ENCODE measurements at regions not wholly inside any gene's neighbourhood (a gene's known extent, or its start where the extent isn't known, plus 50 kb on each side); places are given as distances from the start of the nearest gene placed in this dataset.

DNA sequence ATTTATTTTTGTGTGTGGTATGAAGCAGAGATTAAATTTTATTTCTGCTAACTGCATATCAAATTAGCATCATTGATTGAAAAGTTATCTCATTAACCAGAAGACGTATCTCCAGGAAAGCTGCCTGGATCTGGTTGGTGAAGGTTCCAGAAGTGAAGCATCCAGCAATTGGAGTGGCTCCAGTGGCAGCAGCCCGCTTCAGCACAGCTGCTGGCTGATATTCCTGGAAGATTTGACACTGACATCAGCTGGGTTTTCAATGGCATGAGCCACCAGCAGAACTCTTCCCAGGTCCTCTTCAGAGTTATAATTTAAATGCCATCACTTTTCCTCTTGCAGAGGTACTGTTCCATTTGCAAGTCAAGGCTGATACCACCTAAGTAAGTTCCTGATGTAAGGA, 363.5 kb downstream of the BCKDHB start:
- ATAC-seq (ENCODE audit: low read depth) = no peak
- Histone ChIP-seq H3K9me3 (ENCODE audit: severe bottlenecking) (no peaks in the 10 kb centered on the region), H3K36me3 (ENCODE audit: low read depth) (no peaks in the 10 kb centered on the region), H3K4me1 (ENCODE audit: insufficient read depth, poor library complexity, severe bottlenecking) (peaks cover 4% of the 10 kb centered on the region), H3K27ac (ENCODE audit: poor library complexity, severe bottlenecking) (no peak overlapping the region), H3K27me3 (ENCODE audit: insufficient read depth, poor library complexity, severe bottlenecking) (no peaks in the 10 kb centered on the region), H3K4me3 (ENCODE audit: severe bottlenecking) (no peak overlapping the region)
- DNase-seq (ENCODE audit: low spot score) = no peak
- TF ChIP-seq, protein P1, sequence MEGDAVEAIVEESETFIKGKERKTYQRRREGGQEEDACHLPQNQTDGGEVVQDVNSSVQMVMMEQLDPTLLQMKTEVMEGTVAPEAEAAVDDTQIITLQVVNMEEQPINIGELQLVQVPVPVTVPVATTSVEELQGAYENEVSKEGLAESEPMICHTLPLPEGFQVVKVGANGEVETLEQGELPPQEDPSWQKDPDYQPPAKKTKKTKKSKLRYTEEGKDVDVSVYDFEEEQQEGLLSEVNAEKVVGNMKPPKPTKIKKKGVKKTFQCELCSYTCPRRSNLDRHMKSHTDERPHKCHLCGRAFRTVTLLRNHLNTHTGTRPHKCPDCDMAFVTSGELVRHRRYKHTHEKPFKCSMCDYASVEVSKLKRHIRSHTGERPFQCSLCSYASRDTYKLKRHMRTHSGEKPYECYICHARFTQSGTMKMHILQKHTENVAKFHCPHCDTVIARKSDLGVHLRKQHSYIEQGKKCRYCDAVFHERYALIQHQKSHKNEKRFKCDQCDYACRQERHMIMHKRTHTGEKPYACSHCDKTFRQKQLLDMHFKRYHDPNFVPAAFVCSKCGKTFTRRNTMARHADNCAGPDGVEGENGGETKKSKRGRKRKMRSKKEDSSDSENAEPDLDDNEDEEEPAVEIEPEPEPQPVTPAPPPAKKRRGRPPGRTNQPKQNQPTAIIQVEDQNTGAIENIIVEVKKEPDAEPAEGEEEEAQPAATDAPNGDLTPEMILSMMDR (IDR thresholded peaks at IDR 0.05; ENCODE audit: poor library complexity, severe bottlenecking) = no peak

DNA sequence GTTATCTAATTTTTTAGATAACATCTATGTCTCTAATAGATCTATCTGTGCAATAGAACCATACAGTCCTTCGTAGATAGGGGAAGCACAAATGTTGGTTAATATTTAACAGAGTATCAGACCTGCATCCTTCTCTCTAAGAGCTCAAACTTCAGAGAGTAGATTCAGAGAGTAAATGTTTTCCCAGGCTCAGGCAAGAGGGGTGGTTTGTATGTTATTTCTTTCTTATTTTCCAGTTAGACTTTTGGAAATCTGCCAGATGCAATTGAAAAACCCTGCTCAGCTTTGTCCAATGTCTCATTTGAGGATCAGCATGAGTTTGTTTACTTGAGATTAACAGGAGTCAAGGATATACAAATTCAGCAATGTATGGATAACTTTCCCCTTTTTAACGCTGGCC, 361.9 kb downstream of the BCKDHB start:
- no peak overlapping the region for H3K27ac ChIP-seq (ENCODE audit: poor library complexity, severe bottlenecking)

DNA sequence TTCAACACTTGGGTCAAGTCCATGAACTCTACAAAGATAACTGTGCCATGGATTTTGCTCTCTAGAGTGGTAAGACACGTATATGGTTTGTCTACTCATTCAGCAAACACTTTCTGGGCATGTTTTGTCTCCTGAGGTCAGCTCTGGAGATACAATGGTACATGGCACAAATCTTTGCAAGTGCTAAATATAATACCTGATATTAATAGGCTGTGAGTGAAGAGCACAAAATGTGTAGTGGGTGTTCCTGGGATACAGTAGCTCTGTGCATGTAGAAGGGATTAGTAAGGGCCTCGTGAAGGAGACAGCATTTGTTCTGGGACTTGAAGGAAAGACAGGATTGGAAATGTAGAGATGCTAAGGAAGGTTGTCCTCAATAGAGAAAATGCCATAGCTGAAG, 360.9 kb downstream of the BCKDHB start:
- no peaks in the 10 kb centered on the region for H3K4me1 ChIP-seq (ENCODE audit: insufficient read depth, poor library complexity, severe bottlenecking)
- H3K27me3 ChIP-seq (ENCODE audit: insufficient read depth, poor library complexity, severe bottlenecking) = no peaks in the 10 kb centered on the region

More for the DNA sequence above, 361.9 kb downstream of the BCKDHB start:
- no peaks in the 10 kb centered on the region for H3K36me3 ChIP-seq (ENCODE audit: low read depth)
- H3K27me3 ChIP-seq (ENCODE audit: insufficient read depth, poor library complexity, severe bottlenecking) = no peaks in the 10 kb centered on the region
- no peak for DNase-seq (ENCODE audit: low spot score)
- TF ChIP-seq, protein P1 (IDR thresholded peaks at IDR 0.05; ENCODE audit: poor library complexity, severe bottlenecking) = no peak
- no peaks in the 10 kb centered on the region for H3K9me3 ChIP-seq (ENCODE audit: severe bottlenecking)
- peaks cover 4% of the 10 kb centered on the region for H3K4me1 ChIP-seq (ENCODE audit: insufficient read depth, poor library complexity, severe bottlenecking)
- no peak overlapping the region for H3K4me3 ChIP-seq (ENCODE audit: severe bottlenecking)
- no peak for ATAC-seq (ENCODE audit: low read depth)

DNA sequence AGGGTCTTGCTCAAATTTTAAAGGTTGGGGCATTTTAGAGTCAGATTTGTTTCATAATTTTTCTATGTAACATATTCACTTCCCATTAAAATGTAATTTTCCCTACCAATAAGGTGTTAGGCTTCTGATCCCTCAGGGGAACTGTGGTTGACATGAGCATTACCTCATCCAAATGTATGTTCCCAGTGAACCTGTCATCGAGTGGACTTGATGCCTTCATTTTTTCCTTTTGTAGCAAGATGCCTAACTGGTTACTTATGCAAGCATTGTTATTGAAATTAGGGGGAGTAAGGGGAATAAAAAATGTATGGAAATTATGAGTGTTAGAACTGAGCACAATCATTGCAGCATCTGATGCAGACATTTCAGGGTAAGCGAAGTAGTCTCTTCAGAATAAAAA, 360.5 kb downstream of the BCKDHB start:
- no peak overlapping the region for H3K4me3 ChIP-seq (ENCODE audit: severe bottlenecking)
- H3K4me1 ChIP-seq (ENCODE audit: insufficient read depth, poor library complexity, severe bottlenecking) = no peaks in the 10 kb centered on the region

More for the DNA sequence above, 360.9 kb downstream of the BCKDHB start:
- no peak overlapping the region for H3K27ac ChIP-seq (ENCODE audit: poor library complexity, severe bottlenecking)
- H3K4me3 ChIP-seq (ENCODE audit: severe bottlenecking) = no peak overlapping the region
- no peaks in the 10 kb centered on the region for H3K9me3 ChIP-seq (ENCODE audit: severe bottlenecking)
- no peaks in the 10 kb centered on the region for H3K36me3 ChIP-seq (ENCODE audit: low read depth)
- DNase-seq (ENCODE audit: low spot score) (no peak), ATAC-seq (ENCODE audit: low read depth) (no peak)
- TF ChIP-seq, protein P1 (IDR thresholded peaks at IDR 0.05; ENCODE audit: poor library complexity, severe bottlenecking) = no peak

DNA sequence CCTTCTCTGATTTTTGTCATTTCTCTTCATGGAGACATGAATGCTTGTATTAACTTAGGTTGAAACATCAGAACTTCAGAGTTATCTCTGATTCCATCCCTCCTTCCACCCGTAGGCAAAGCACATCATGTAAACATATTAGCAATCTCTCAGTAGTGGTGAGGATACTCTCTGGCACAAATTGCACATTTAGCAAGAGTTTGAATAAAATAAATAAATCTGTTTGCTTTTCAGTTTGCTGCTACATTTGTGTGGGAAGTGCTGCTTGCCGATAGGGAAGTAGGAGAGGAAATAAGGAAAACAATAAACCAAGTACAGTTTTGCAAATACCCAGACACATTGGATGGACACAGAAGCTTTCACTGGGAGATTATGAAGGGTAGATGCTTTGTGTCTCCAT, 359.0 kb downstream of the BCKDHB start:
- Histone ChIP-seq H3K9me3 (ENCODE audit: severe bottlenecking) (no peaks in the 10 kb centered on the region), H3K4me3 (ENCODE audit: severe bottlenecking) (no peak overlapping the region), H3K27ac (ENCODE audit: poor library complexity, severe bottlenecking) (no peak overlapping the region), H3K27me3 (ENCODE audit: insufficient read depth, poor library complexity, severe bottlenecking) (no peaks in the 10 kb centered on the region), H3K36me3 (ENCODE audit: low read depth) (no peaks in the 10 kb centered on the region), H3K4me1 (ENCODE audit: insufficient read depth, poor library complexity, severe bottlenecking) (no peaks in the 10 kb centered on the region)
- TF ChIP-seq, protein P1 (IDR thresholded peaks at IDR 0.05; ENCODE audit: poor library complexity, severe bottlenecking) = no peak
- ATAC-seq (ENCODE audit: low read depth) (no peak), DNase-seq (ENCODE audit: low spot score) (no peak)

More for the DNA sequence above, 360.5 kb downstream of the BCKDHB start:
- Histone ChIP-seq H3K36me3 (ENCODE audit: low read depth) (no peaks in the 10 kb centered on the region), H3K9me3 (ENCODE audit: severe bottlenecking) (no peaks in the 10 kb centered on the region), H3K27ac (ENCODE audit: poor library complexity, severe bottlenecking) (no peak overlapping the region), H3K27me3 (ENCODE audit: insufficient read depth, poor library complexity, severe bottlenecking) (no peaks in the 10 kb centered on the region)
- ATAC-seq (ENCODE audit: low read depth) = no peak
- TF ChIP-seq, protein P1 (IDR thresholded peaks at IDR 0.05; ENCODE audit: poor library complexity, severe bottlenecking) = no peak
- no peak for DNase-seq (ENCODE audit: low spot score)
